CD14-positive monocyte (primary cell): ENCODE measurements at regions not wholly inside any gene's neighbourhood (a gene's known extent, or its start where the extent isn't known, plus 50 kb on each side); places are given as distances from the start of the nearest gene placed in this dataset.

Experiments used
- DNase-seq, 3 donors: peaks; one replicate each; pipeline ENCODE4 v3.0.0-alpha.2; 2011 to 2022
- H2AFZ ChIP-seq: 2 replicates; pipeline ENCODE4 v1.6.0; 2012; ENCODE audit warnings: mild to moderate bottlenecking, low read depth, low read length, inconsistent platforms; ENCODE audit not compliant: insufficient read depth, poor library complexity, severe bottlenecking
- H3K27ac ChIP-seq, 2 donors: 1 replicate in 1 of 2; 2 replicates in 1 of 2; pipeline ENCODE4 v1.5.1; 2012 to 2013; ENCODE audit warnings: low read length in 2 of 2, control low read depth in 1 of 2, inconsistent platforms in 1 of 2, low read depth in 1 of 2, mild to moderate bottlenecking in 1 of 2
- H3K27me3 ChIP-seq, 2 donors: one replicate each; pipeline versions ENCODE4 v1.6.0 to v1.6.1; 2011 to 2013; ENCODE audit warnings: low read length in 2 of 2; ENCODE audit not compliant: control insufficient read depth in 2 of 2, insufficient read depth in 2 of 2
- H3K36me3 ChIP-seq, 2 donors: replicated peaks in 1 of 2; 1 replicate in 1 of 2; 2 replicates in 1 of 2; pipeline versions ENCODE4 v1.5.1 to v1.6.1; 2012 to 2013; ENCODE audit warnings: low read length in 2 of 2, control low read depth in 1 of 2, inconsistent platforms in 1 of 2, mild to moderate bottlenecking in 1 of 2; ENCODE audit not compliant: insufficient read depth in 2 of 2, control insufficient read depth in 1 of 2
- H3K4me1 ChIP-seq, 2 donors: 1 replicate in 1 of 2; 2 replicates in 1 of 2; pipeline versions ENCODE4 v1.5.1 to v1.6.1; 2012 to 2013; ENCODE audit warnings: low read length in 2 of 2, control low read depth in 1 of 2, inconsistent platforms in 1 of 2, mild to moderate bottlenecking in 1 of 2, moderate library complexity in 1 of 2; ENCODE audit not compliant: insufficient read depth in 2 of 2, control insufficient read depth in 1 of 2
- H3K4me2 ChIP-seq: replicated peaks from 2 replicates; pipeline ENCODE3; 2012; ENCODE audit warnings: low read length, moderate library complexity, mild to moderate bottlenecking; ENCODE audit not compliant: poor library complexity, severe bottlenecking; ENCODE audit errors: extremely low read depth
- H3K4me3 ChIP-seq, 3 experiments: fragments of 200-600 bp in 1 of 3; sonication (generic) in 1 of 3; replicated peaks in 1 of 3; 1 replicate in 2 of 3; 2 replicates in 1 of 3; pipeline ENCODE4 v1.5.1; 2011 to 2013; ENCODE audit warnings: low read length in 3 of 3, mild to moderate bottlenecking in 3 of 3, control low read depth in 2 of 3, low read depth in 2 of 3, inconsistent platforms in 1 of 3, moderate library complexity in 1 of 3
- H3K79me2 ChIP-seq: 2 replicates; pipeline ENCODE4 v1.6.0; 2012; ENCODE audit warnings: mild to moderate bottlenecking, control low read depth, inconsistent platforms, low read length, moderate library complexity; ENCODE audit not compliant: insufficient read depth
- H3K9ac ChIP-seq: 2 replicates; pipeline ENCODE4 v1.6.0; 2017; ENCODE audit warnings: low read length, mild to moderate bottlenecking; ENCODE audit not compliant: insufficient read depth, poor library complexity, severe bottlenecking
- H3K9me3 ChIP-seq, 2 donors: replicated peaks in 1 of 2; 1 replicate in 1 of 2; 2 replicates in 1 of 2; pipeline versions ENCODE4 v1.5.1 to v1.6.1; 2012 to 2013; ENCODE audit warnings: low read length in 2 of 2, control low read depth in 1 of 2; ENCODE audit not compliant: control insufficient read depth in 1 of 2, insufficient read depth in 1 of 2
- H4K20me1 ChIP-seq: 2 replicates; pipeline ENCODE4 v1.6.0; 2012; ENCODE audit warnings: mild to moderate bottlenecking, low read length, control low read depth, moderate library complexity; ENCODE audit not compliant: insufficient read depth
- H3K27ac Mint-ChIP-seq, 7 donors: one replicate each; pipeline ENCODE4 v1.8.0; 2020; ENCODE audit warnings: mild to moderate bottlenecking in 7 of 7, mixed read lengths in 7 of 7, moderate library complexity in 6 of 7, inconsistent platforms in 2 of 7
- H3K27me3 Mint-ChIP-seq, 3 donors: one replicate each; pipeline ENCODE4 v1.8.0; 2021 to 2022; ENCODE audit warnings: low read depth in 3 of 3, mild to moderate bottlenecking in 3 of 3, mixed read lengths in 3 of 3, moderate library complexity in 3 of 3, inconsistent platforms in 1 of 3
- H3K36me3 Mint-ChIP-seq, 2 donors: one replicate each; pipeline ENCODE4 v1.8.0; 2020; ENCODE audit warnings: mixed read lengths in 2 of 2, inconsistent platforms in 1 of 2, mild to moderate bottlenecking in 1 of 2
- H3K4me1 Mint-ChIP-seq: one replicate; pipeline ENCODE4 v1.8.0; 2020; ENCODE audit warnings: mild to moderate bottlenecking, mixed read lengths
- H3K4me3 Mint-ChIP-seq, 2 donors: one replicate each; pipeline ENCODE4 v1.8.0; 2020; ENCODE audit warnings: mild to moderate bottlenecking in 2 of 2, mixed read lengths in 2 of 2, moderate library complexity in 1 of 2
- H3K9me3 Mint-ChIP-seq, 7 donors: one replicate each; pipeline ENCODE4 v1.8.0; 2020 to 2022; ENCODE audit warnings: mixed read lengths in 7 of 7, mild to moderate bottlenecking in 6 of 7, moderate library complexity in 6 of 7, inconsistent platforms in 2 of 7
- WGBS: methylation state at CpG from one replicate; pipeline ENCODE4 v1.1.5; 2013; ENCODE audit warnings: missing lambda C conversion rate; ENCODE audit not compliant: insufficient coverage; 5-methylcytosine and 5-hydroxymethylcytosine counted together
- intact Hi-C, 2 donors: fragments of 100-400 bp; cut with micrococcal nuclease; formaldehyde crosslinking; loops; one replicate each; pipeline versions ENCODE4 v1.15.0 to v1.15.1; 2023
- TF ChIP-seq, protein P1 (sequence below): fragments of 200-600 bp; IDR thresholded peaks from one replicate; pipeline ENCODE4 v1.8.0; 2022; ENCODE audit warnings: antibody characterized with exemption, mild to moderate bottlenecking

DNA sequence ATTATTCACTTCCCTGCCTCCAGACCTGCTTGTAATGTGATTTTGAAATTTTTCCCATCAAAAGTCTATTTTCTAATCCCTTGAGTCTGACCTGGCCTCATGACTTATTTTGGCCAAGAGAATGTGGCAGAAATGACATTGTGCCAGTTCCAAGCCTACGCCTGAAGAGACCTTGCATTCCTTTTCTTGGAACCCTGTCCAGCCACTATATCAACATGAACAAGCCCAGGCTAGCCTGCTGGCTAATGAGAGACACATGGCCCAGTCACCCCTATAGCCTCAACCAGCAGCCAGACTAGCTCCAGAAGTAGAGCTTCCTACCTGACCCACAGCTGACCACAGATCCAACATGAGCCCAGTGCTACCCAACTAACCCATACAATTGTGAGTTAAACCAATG, 121.1 kb upstream of the ACP3 start:
- H3K79me2 ChIP-seq: no peaks in the 10 kb centered on the region
- H3K4me1 ChIP-seq: no peaks in the 10 kb centered on the region
- H4K20me1 ChIP-seq: no peaks in the 10 kb centered on the region
- Mint-ChIP-seq H3K4me3 (no peak overlapping the region), H3K27me3 (peaks cover 0 to 4% (median 2%) of the 10 kb centered on the region in 3 donors), H3K4me1 (no peaks in the 10 kb centered on the region), H3K36me3 (no peaks in the 10 kb centered on the region), H3K27ac (no peak overlapping the region), H3K9me3 (peaks cover 0 to 5% (median 0%) of the 10 kb centered on the region in 7 donors)
- intact Hi-C loops: no loop called here
- H3K27me3 ChIP-seq: no peaks in the 10 kb centered on the region
- H3K27ac ChIP-seq: no peak overlapping the region
- no peak overlapping the region for H2AFZ ChIP-seq
- DNase-seq: no peak
- H3K36me3 ChIP-seq: no peaks in the 10 kb centered on the region
- TF ChIP-seq, protein P1, sequence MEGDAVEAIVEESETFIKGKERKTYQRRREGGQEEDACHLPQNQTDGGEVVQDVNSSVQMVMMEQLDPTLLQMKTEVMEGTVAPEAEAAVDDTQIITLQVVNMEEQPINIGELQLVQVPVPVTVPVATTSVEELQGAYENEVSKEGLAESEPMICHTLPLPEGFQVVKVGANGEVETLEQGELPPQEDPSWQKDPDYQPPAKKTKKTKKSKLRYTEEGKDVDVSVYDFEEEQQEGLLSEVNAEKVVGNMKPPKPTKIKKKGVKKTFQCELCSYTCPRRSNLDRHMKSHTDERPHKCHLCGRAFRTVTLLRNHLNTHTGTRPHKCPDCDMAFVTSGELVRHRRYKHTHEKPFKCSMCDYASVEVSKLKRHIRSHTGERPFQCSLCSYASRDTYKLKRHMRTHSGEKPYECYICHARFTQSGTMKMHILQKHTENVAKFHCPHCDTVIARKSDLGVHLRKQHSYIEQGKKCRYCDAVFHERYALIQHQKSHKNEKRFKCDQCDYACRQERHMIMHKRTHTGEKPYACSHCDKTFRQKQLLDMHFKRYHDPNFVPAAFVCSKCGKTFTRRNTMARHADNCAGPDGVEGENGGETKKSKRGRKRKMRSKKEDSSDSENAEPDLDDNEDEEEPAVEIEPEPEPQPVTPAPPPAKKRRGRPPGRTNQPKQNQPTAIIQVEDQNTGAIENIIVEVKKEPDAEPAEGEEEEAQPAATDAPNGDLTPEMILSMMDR: no peak
- no peak overlapping the region for H3K4me3 ChIP-seq
- no peak overlapping the region for H3K9ac ChIP-seq
- WGBS: 100% methylated on average over 1 of the region's 1 CpG
- no peak overlapping the region for H3K4me2 ChIP-seq
- no peaks in the 10 kb centered on the region for H3K9me3 ChIP-seq

DNA sequence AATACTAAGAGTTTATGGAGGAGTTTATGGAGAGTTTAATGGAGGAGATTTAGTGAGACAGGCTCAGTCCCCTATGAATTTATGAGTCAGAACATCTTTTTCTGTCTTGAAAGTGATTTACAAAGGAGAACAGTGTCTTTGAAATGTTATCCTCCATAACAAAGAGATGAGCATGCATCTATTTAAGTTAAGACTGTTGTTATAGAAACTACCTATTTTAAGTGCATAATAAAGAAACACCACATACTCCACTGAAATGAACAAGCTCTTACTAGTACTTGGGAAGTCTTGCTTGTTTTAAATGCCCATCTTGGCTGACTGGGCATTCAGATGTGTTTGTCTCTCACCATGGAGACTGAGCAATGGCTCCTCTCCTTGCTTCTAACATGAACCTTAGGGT, 118.7 kb upstream of the ACP3 start:
- Mint-ChIP-seq H3K4me1 (no peaks in the 10 kb centered on the region), H3K4me3 (no peak overlapping the region), H3K27me3 (no peaks in the 10 kb centered on the region), H3K36me3 (no peaks in the 10 kb centered on the region), H3K27ac (no peak overlapping the region), H3K9me3 (peaks cover 0 to 5% (median 0%) of the 10 kb centered on the region in 7 donors)
- Histone ChIP-seq H4K20me1 (no peaks in the 10 kb centered on the region), H3K4me1 (no peaks in the 10 kb centered on the region), H3K27me3 (no peaks in the 10 kb centered on the region), H3K9me3 (no peaks in the 10 kb centered on the region), H3K9ac (no peak overlapping the region), H3K36me3 (no peaks in the 10 kb centered on the region), H3K79me2 (no peaks in the 10 kb centered on the region), H3K4me3 (no peak overlapping the region), H2AFZ (no peak overlapping the region), H3K4me2 (no peak overlapping the region), H3K27ac (no peak overlapping the region)
- TF ChIP-seq, protein P1: no peak
- DNase-seq: no peak
- intact Hi-C loops: no loop called here
